Peyer's patch (tissue), 4 donors: ENCODE measurements at regions not wholly inside any gene's neighbourhood (a gene's known extent, or its start where the extent isn't known, plus 50 kb on each side); places are given as distances from the start of the nearest gene placed in this dataset.

Experiments used
- DNase-seq, 3 donors: peaks; one replicate each; pipeline ENCODE4 v3.0.0-alpha.2; 2017 to 2019
- H3K27ac ChIP-seq, 4 donors: fragments of 200-600 bp; sonication (generic); one replicate each; pipeline ENCODE4 v1.5.1; 2016 to 2019
- H3K27me3 ChIP-seq, 2 donors: fragments of 200-600 bp; sonication (generic); one replicate each; pipeline ENCODE4 v1.5.1; 2019
- H3K36me3 ChIP-seq, 3 donors: fragments of 200-600 bp; sonication (generic); one replicate each; pipeline ENCODE4 v1.5.1; 2016 to 2019
- H3K4me1 ChIP-seq, 4 donors: fragments of 200-600 bp; sonication (generic); one replicate each; pipeline ENCODE4 v1.5.1; 2016 to 2019
- H3K4me3 ChIP-seq, 4 donors: fragments of 200-600 bp; sonication (generic); 1 replicate in 3 of 4; 2 replicates in 1 of 4; pipeline ENCODE4 v1.5.1; 2016 to 2019; ENCODE audit warnings: mild to moderate bottlenecking in 1 of 4
- H3K9me3 ChIP-seq, 4 donors: fragments of 200-600 bp; sonication (generic); one replicate each; pipeline ENCODE4 v1.5.1; 2016 to 2019; ENCODE audit warnings: mild to moderate bottlenecking in 1 of 4
- POLR2A ChIP-seq, 2 donors: fragments of 450-650 bp; IDR thresholded peaks; one replicate each; pipeline ENCODE4 v1.5.1; 2017; ENCODE audit warnings: antibody characterized with exemption in 2 of 2, mild to moderate bottlenecking in 2 of 2, moderate library complexity in 2 of 2
- TF ChIP-seq, protein P1 (sequence below), 6 experiments: fragments of 450-650 bp in 4 of 6; fragments of 200-600 bp in 2 of 6; sonication (generic) in 1 of 6; IDR thresholded peaks; one replicate each; pipeline ENCODE4 v1.5.1; 2017 to 2019; ENCODE audit warnings: antibody characterized with exemption in 6 of 6, mild to moderate bottlenecking in 3 of 6, moderate library complexity in 1 of 6

DNA sequence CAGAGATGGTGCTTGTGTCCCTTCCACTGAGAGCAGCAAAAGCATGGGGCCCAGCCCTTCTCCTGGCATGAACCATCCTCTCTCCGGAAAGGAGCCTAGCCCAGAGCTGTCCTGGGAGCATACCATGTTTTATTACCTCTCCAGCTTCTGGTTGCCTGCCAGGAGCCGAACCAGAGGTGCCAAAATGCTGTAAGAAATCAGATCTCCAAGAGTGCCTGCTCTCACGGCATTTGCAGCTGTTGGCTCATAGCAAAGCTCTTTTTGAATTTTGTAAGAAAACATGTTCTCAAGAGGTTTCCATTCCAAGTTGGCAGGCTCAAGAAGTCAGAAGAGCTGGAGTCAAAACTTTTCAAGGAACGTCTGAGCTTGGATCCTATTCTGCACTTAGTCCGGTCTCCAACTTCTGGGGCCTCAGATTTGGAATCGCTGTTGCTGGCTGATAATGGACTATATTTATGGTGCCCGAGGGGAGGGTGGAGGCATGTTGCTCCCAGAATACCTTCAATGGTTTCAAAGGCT, 211.7 kb upstream of the MKI67 start:
- no peaks in the 10 kb centered on the region for H3K4me1 ChIP-seq
- no peak for DNase-seq
- H3K9me3 ChIP-seq: no peaks in the 10 kb centered on the region
- H3K27ac ChIP-seq: no peak overlapping the region
- no peak for TF ChIP-seq POLR2A (IDR thresholded peaks at IDR 0.05)
- TF ChIP-seq, protein P1, sequence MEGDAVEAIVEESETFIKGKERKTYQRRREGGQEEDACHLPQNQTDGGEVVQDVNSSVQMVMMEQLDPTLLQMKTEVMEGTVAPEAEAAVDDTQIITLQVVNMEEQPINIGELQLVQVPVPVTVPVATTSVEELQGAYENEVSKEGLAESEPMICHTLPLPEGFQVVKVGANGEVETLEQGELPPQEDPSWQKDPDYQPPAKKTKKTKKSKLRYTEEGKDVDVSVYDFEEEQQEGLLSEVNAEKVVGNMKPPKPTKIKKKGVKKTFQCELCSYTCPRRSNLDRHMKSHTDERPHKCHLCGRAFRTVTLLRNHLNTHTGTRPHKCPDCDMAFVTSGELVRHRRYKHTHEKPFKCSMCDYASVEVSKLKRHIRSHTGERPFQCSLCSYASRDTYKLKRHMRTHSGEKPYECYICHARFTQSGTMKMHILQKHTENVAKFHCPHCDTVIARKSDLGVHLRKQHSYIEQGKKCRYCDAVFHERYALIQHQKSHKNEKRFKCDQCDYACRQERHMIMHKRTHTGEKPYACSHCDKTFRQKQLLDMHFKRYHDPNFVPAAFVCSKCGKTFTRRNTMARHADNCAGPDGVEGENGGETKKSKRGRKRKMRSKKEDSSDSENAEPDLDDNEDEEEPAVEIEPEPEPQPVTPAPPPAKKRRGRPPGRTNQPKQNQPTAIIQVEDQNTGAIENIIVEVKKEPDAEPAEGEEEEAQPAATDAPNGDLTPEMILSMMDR (IDR thresholded peaks at IDR 0.05): no peak
- H3K36me3 ChIP-seq: no peaks in the 10 kb centered on the region
- H3K4me3 ChIP-seq: no peak overlapping the region
- no peaks in the 10 kb centered on the region for H3K27me3 ChIP-seq

DNA sequence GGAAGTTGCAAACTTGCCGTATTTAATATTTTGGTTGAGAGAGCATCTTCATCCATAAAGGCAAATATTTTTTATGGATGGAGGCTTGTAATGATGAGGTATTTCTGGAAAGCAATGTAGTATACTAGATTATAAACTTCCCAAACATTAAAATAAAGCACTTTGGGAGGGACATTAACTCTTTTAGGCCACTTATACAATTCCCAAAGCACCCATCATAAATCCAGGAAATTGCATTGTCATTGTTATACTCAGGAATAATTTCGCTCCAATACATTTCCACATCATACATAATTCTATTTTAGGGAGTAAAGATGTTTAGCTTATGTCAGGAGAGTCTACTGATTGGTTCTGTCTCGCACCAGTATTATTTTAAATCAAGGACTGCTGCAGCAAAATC, 212.7 kb upstream of the MKI67 start:
- DNase-seq: no peak
- Histone ChIP-seq H3K4me3 (no peak overlapping the region), H3K4me1 (no peaks in the 10 kb centered on the region), H3K9me3 (no peaks in the 10 kb centered on the region), H3K36me3 (no peaks in the 10 kb centered on the region), H3K27me3 (no peaks in the 10 kb centered on the region), H3K27ac (no peak overlapping the region)
- TF ChIP-seq, protein P1 (IDR thresholded peaks at IDR 0.05): no peak
- no peak for TF ChIP-seq POLR2A (IDR thresholded peaks at IDR 0.05)

DNA sequence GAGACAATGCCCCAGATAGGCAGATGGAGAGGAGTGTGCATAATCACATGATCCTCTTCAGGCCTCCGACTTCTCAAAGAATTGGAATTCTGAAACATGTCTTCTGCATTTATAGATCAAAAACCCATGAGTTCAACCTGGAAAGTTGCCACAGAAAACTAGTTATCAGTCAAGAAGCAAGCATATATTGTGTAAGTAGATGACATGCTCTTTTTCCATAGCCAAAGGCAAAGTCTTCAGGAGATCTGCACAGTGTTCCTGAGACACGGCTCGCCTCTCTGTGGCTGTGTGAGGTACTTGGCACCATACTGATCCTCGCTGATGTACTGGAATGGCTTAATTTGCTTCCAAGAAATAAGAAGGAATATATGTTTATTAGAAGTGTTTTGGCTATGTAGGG, 213.5 kb upstream of the MKI67 start:
- Histone ChIP-seq H3K4me1 (no peaks in the 10 kb centered on the region), H3K27ac (no peak overlapping the region), H3K27me3 (no peaks in the 10 kb centered on the region), H3K9me3 (no peaks in the 10 kb centered on the region), H3K36me3 (no peaks in the 10 kb centered on the region), H3K4me3 (no peak overlapping the region)
- DNase-seq: no peak
- TF ChIP-seq, protein P1 (IDR thresholded peaks at IDR 0.05): no peak
- TF ChIP-seq POLR2A (IDR thresholded peaks at IDR 0.05): no peak

DNA sequence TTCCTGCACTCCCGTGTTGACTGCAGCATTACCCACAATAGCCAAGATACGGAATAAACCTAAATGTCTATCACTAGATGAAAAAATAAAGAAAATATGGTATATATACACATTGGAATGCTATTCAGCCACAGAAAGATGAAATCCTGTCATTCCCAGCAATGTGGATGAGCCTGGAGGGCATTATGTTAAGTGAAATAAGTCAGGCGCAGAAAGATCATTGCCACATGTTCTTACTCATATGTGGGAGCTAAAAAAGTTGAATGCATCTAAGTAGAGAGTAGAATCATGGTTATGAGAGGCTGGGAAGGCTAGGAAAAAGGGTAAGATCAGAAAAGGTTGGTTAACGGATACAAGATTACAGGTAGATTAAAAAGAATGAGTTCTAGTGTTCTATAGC, 219.1 kb upstream of the MKI67 start:
- no peak overlapping the region for H3K27ac ChIP-seq
- H3K36me3 ChIP-seq: no peaks in the 10 kb centered on the region
- H3K4me1 ChIP-seq: no peaks in the 10 kb centered on the region
- H3K4me3 ChIP-seq: no peak overlapping the region
- TF ChIP-seq, protein P1 (IDR thresholded peaks at IDR 0.05): no peak
- no peak for TF ChIP-seq POLR2A (IDR thresholded peaks at IDR 0.05)
- no peak for DNase-seq
- H3K9me3 ChIP-seq: no peaks in the 10 kb centered on the region
- no peaks in the 10 kb centered on the region for H3K27me3 ChIP-seq

DNA sequence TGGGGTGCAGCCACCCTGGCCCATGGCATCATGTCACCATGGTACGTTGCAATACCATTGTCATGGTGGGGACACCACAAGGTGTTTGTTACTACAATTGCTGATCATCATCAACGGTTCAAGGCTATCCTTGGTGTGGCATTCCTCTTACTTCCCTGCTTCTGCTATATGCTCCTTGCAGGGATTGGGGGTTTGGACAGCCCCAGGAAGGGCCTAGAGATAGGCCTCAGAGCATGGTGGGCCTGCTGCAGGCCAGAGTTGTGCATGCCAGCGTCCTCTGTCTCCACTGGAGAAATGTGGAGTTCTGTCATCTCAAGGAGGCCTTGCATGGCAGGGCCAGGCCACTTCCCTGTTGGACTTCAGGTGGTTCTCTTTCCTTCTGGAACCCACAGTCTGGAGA, 234.6 kb upstream of the MKI67 start:
- no peaks in the 10 kb centered on the region for H3K36me3 ChIP-seq
- TF ChIP-seq, protein P1 (IDR thresholded peaks at IDR 0.05): no peak
- TF ChIP-seq POLR2A (IDR thresholded peaks at IDR 0.05): no peak
- H3K27me3 ChIP-seq: no peaks in the 10 kb centered on the region
- DNase-seq: no peak
- H3K9me3 ChIP-seq: no peaks in the 10 kb centered on the region
- H3K27ac ChIP-seq: no peak overlapping the region
- H3K4me1 ChIP-seq: no peaks in the 10 kb centered on the region
- H3K4me3 ChIP-seq: no peak overlapping the region

DNA sequence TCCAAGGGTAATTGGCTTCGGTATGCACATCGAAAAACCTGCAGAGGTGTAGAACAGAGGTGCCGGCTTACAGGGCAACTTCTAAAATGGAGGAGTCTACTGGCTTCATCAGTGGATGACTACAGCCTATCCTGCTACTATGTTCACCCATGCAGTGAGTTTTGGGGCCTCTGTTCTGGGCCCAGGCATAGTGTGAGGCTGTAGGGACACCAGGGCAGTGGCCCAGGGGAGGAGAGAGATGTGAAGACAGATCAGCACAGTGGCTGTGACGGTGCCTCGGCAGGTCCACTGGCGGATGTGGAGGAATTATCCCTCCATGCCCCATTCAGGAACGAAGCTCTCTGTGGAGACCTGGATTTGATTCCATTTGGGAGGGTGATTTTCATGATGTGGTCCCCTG, 235.3 kb upstream of the MKI67 start:
- H3K27me3 ChIP-seq: no peaks in the 10 kb centered on the region
- no peak for DNase-seq
- H3K27ac ChIP-seq: no peak overlapping the region
- H3K4me3 ChIP-seq: no peak overlapping the region
- no peaks in the 10 kb centered on the region for H3K4me1 ChIP-seq
- no peak for TF ChIP-seq POLR2A (IDR thresholded peaks at IDR 0.05)
- TF ChIP-seq, protein P1 (IDR thresholded peaks at IDR 0.05): no peak
- no peaks in the 10 kb centered on the region for H3K36me3 ChIP-seq
- H3K9me3 ChIP-seq: no peaks in the 10 kb centered on the region
